NCI-H748 treated with DMSO at 0.1 percent for 48 hours (cell line): ENCODE measurements at regions not wholly inside any gene's neighbourhood (a gene's known extent, or its start where the extent isn't known, plus 50 kb on each side); places are given as distances from the start of the nearest gene placed in this dataset.

Experiments used
- DNase-seq: peaks from one replicate; lab custom pipeline; 2025; lab: John Stamatoyannopoulos, UW

- DNase-seq, result no peak
These were observed 64.4 kb upstream of the ARAP3 start for GRCh38 chr5:141746395-141746794.

- no peak for DNase-seq
These were observed 63.4 kb upstream of the ARAP3 start for GRCh38 chr5:141745390-141745789.

GRCh38 chr5:141743866-141744272 is 61.8 kb upstream of the ARAP3 start:
- DNase-seq, result no peak

GRCh38 chr5:141742866-141743851 is 61.1 kb upstream of the ARAP3 start:
- DNase-seq, result peak; percentile 57

- no peak for DNase-seq
These were observed 60.1 kb upstream of the ARAP3 start for GRCh38 chr5:141742144-141742543.

- DNase-seq, result no peak
These were observed 58.9 kb upstream of the ARAP3 start for GRCh38 chr5:141740885-141741284.

- no peak for DNase-seq
These were observed 55.5 kb upstream of the ARAP3 start for GRCh38 chr5:141737535-141737934.

GRCh38 chr5:141735823-141736222 is 53.8 kb upstream of the ARAP3 start:
- DNase-seq, result no peak

- no peak for DNase-seq
These were observed 52.6 kb upstream of the ARAP3 start for GRCh38 chr5:141734501-141735229.

GRCh38 chr5:141733198-141733597 is 51.2 kb upstream of the ARAP3 start:
- no peak for DNase-seq

- no peak for DNase-seq
These were observed 50.4 kb upstream of the ARAP3 start for GRCh38 chr5:141732417-141732816.
